ENCODE measurements at regions not wholly inside any gene's neighbourhood (a gene's known extent, or its start where the extent isn't known, plus 50 kb on each side); places are given as distances from the start of the nearest gene placed in this dataset.
"Not testable (repeated sequence)": the region's sequence is repeated elsewhere in the genome, so short reads cannot be mapped to it uniquely, and the experiment has no call there.

DNA sequence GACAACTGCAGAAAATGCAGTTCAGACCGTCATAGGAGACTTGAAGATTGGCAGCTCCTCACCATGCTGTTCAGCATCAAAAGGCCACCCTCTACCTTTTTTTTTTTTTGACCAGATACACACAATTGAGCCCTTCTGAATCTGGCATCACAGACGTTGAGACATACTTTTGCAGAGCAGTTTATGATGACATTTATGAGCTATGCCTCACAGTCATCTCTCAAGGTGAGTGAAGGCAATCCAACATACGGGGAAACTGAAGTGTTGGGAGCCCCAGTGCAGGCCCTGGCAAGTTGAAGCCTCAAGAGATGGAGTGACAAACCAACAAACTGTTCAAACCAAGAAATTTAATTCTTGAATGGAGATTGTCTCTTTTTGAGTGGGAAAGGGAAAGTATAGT, 83.6 kb upstream of the DLX6 start:
- Histone ChIP-seq H3K4me1 (no peaks in the 10 kb centered on the region), H3K27ac (no peak overlapping the region), H3K4me3 (no peak overlapping the region), H3K27me3 (no peaks in the 10 kb centered on the region), H3K36me3 (replicated peaks in 1 of 2; ENCODE audit: insufficient read depth in 1 of 2, low read depth in 2 of 2) (no peaks in the 10 kb centered on the region), H3K9me3 (no peaks in the 10 kb centered on the region)
- DNase-seq, result no peak
- 44 to 48% methylated on average over 3 of the region's 3 CpGs for WGBS, 2 donors
- no peak for ATAC-seq
- TF ChIP-seq CTCF (IDR thresholded peaks at IDR 0.05) (no peak), POLR2A (IDR thresholded peaks at IDR 0.05) (no peak)
- intact Hi-C loops (cut with DNase I), result no loop called here

DNA sequence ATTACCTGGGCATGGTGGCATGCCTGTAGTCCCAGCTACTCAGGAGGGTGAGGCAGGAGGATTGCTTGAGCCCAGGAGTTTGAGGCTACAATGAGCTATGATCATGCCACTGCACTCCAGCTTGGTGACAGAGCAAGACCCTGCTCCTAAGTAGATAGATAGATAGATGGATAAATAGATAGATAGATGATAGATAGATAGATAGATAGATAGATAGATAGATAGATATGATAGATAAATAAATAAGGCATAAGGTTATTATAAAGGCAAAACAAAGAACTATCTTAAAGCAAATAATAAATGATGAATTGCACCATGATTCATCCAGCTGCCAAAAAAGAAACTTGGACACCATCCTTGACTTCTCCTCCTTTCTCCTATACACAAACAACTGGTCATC, 82.0 kb upstream of the DLX6 start:
- H3K27ac ChIP-seq, result not testable (repeated sequence)

GRCh38 chr7:96927131-96927530, 78.2 kb upstream of the DLX6 start:
- Histone ChIP-seq H3K36me3 (replicated peaks in 1 of 2; ENCODE audit: insufficient read depth in 1 of 2, low read depth in 2 of 2) (no peaks in the 10 kb centered on the region), H3K4me3 (no peak overlapping the region), H3K27ac (no peak overlapping the region), H3K9me3 (no peaks in the 10 kb centered on the region), H3K27me3 (no peaks in the 10 kb centered on the region), H3K4me1 (no peaks in the 10 kb centered on the region)
- DNase-seq (no peak), ATAC-seq (no peak)
- 83 to 87% methylated on average over 5 of the region's 5 CpGs for WGBS, 2 donors
- TF ChIP-seq POLR2A (IDR thresholded peaks at IDR 0.05) (no peak), CTCF (IDR thresholded peaks at IDR 0.05) (no peak)
- intact Hi-C loops (cut with DNase I), result no loop called here

More for the DNA sequence above, 82.0 kb upstream of the DLX6 start:
- ATAC-seq; H3K9me3 ChIP-seq; H3K36me3 ChIP-seq (replicated peaks in 1 of 2; ENCODE audit: insufficient read depth in 1 of 2, low read depth in 2 of 2); H3K27me3 ChIP-seq; H3K4me3 ChIP-seq; H3K4me1 ChIP-seq; intact Hi-C loops (cut with DNase I); DNase-seq: not testable (repeated sequence)

DNA sequence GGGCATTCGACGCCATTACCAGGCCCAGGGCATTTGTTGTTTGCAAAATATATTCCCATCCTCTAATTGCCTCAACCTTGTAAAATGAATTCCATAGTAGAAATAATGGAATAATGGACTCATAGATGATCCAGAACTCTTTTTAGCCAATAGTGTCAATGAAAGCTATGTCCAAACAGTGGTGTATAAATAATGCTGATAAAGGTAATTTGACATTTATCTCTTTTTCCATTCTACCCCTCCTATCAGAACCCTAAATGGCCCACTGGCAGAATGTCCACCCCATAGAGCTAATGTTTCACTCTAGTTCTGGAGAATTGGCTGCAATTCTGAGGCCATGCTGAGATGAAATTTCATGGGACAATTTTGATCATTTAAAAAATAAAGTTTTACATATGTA, 76.4 kb upstream of the DLX6 start:
- Histone ChIP-seq H3K27ac (no peak overlapping the region), H3K4me3 (no peak overlapping the region), H3K9me3 (no peaks in the 10 kb centered on the region), H3K36me3 (replicated peaks in 1 of 2; ENCODE audit: insufficient read depth in 1 of 2, low read depth in 2 of 2) (no peaks in the 10 kb centered on the region), H3K27me3 (no peaks in the 10 kb centered on the region), H3K4me1 (no peaks in the 10 kb centered on the region)
- no peak for TF ChIP-seq CTCF (IDR thresholded peaks at IDR 0.05)
- TF ChIP-seq POLR2A (IDR thresholded peaks at IDR 0.05), result no peak
- intact Hi-C loops (cut with DNase I), result no loop called here
- ATAC-seq (no peak), DNase-seq (no peak)
- 43 to 47% methylated on average over 2 of the region's 2 CpGs for WGBS, 2 donors

DNA sequence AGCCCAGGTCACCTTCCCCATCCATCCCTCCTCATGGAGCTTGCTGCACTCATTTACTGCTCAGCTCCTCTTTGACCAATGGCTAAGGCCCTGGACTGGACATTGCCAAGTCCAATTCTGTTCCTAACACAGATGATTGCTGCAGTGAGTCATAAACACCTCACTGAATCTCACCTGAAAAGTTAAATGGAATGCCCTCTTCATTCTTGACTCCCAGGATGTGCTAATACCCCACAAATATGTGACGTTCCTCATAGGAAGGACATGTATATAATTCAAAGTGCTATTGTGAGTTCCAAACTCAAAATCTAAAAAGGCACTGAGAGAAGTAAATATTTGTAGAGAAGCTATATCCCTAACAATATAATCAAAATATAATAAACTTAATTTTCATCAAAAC, 73.5 kb upstream of the DLX6 start:
- Histone ChIP-seq H3K9me3 (no peaks in the 10 kb centered on the region), H3K4me3 (no peak overlapping the region), H3K4me1 (no peaks in the 10 kb centered on the region), H3K36me3 (replicated peaks in 1 of 2; ENCODE audit: insufficient read depth in 1 of 2, low read depth in 2 of 2) (no peaks in the 10 kb centered on the region), H3K27ac (no peak overlapping the region), H3K27me3 (no peaks in the 10 kb centered on the region)
- ATAC-seq (no peak), DNase-seq (no peak)
- 60 to 79% methylated on average over 1 of the region's 1 CpG for WGBS, 2 donors
- intact Hi-C loops (cut with DNase I), result no loop called here
- TF ChIP-seq POLR2A (IDR thresholded peaks at IDR 0.05), result no peak
- no peak for TF ChIP-seq CTCF (IDR thresholded peaks at IDR 0.05)
